ENCODE measurements at regions not wholly inside any gene's neighbourhood (a gene's known extent, or its start where the extent isn't known, plus 50 kb on each side); places are given as distances from the start of the nearest gene placed in this dataset.
"Not testable (repeated sequence)": the region's sequence is repeated elsewhere in the genome, so short reads cannot be mapped to it uniquely, and the experiment has no call there.

GRCh38 chr20:48489046-48489463 is 338.7 kb downstream of the PREX1 start:
- H3K4me3 ChIP-seq (ENCODE audit: low read depth, low read length), result no peak overlapping the region
- no peaks in the 10 kb centered on the region for H3K36me3 ChIP-seq (ENCODE audit: control insufficient read depth, insufficient read depth, low read length)
- no peak for TF ChIP-seq CTCF (IDR thresholded peaks at IDR 0.05; ENCODE audit: insufficient read depth, low read depth, low read length)
- no peak for DNase-seq (ENCODE audit: low read depth)
- ChIA-PET CTCF (no interaction called here), POLR2A (no interaction called here)
- H3K27me3 ChIP-seq (ENCODE audit: control insufficient read depth, insufficient read depth, low read length), result no peaks in the 10 kb centered on the region

GRCh38 chr20:48488334-48489034 is 339.3 kb downstream of the PREX1 start:
- H3K36me3 ChIP-seq (ENCODE audit: control insufficient read depth, insufficient read depth, low read length); POLR2A ChIA-PET; CTCF ChIA-PET; DNase-seq (ENCODE audit: low read depth); H3K4me3 ChIP-seq (ENCODE audit: low read depth, low read length); H3K27me3 ChIP-seq (ENCODE audit: control insufficient read depth, insufficient read depth, low read length): not testable (repeated sequence)

GRCh38 chr20:48486065-48486464 is 341.7 kb downstream of the PREX1 start:
- no peak for DNase-seq (ENCODE audit: low read depth)
- TF ChIP-seq CTCF (IDR thresholded peaks at IDR 0.05; ENCODE audit: insufficient read depth, low read depth, low read length), result no peak
- POLR2A ChIA-PET, result no interaction called here
- H3K4me3 ChIP-seq (ENCODE audit: low read depth, low read length), result no peak overlapping the region
- no peaks in the 10 kb centered on the region for H3K36me3 ChIP-seq (ENCODE audit: control insufficient read depth, insufficient read depth, low read length)
- H3K27me3 ChIP-seq (ENCODE audit: control insufficient read depth, insufficient read depth, low read length), result peaks cover 5% of the 10 kb centered on the region
- CTCF ChIA-PET, result no interaction called here

GRCh38 chr20:48485153-48485552 is 342.6 kb downstream of the PREX1 start:
- H3K36me3 ChIP-seq (ENCODE audit: control insufficient read depth, insufficient read depth, low read length); H3K4me3 ChIP-seq (ENCODE audit: low read depth, low read length); H3K27me3 ChIP-seq (ENCODE audit: control insufficient read depth, insufficient read depth, low read length); POLR2A ChIA-PET; CTCF ChIA-PET; DNase-seq (ENCODE audit: low read depth): not testable (repeated sequence)

- Histone ChIP-seq H3K4me3 (ENCODE audit: low read depth, low read length) (no peak overlapping the region), H3K36me3 (ENCODE audit: control insufficient read depth, insufficient read depth, low read length) (no peaks in the 10 kb centered on the region), H3K27me3 (ENCODE audit: control insufficient read depth, insufficient read depth, low read length) (peaks cover 8% of the 10 kb centered on the region)
- TF ChIP-seq CTCF (IDR thresholded peaks at IDR 0.05; ENCODE audit: insufficient read depth, low read depth, low read length), result no peak
- ChIA-PET CTCF (interaction anchor here (0.8 kb wide), 1 partner anchor 697 kb away, joined by 5 read pairs; no protein-coding TSS in a partner anchor), POLR2A (no interaction called here)
- DNase-seq (ENCODE audit: low read depth), result no peak
These were observed 344.3 kb downstream of the PREX1 start for GRCh38 chr20:48483334-48484066.

GRCh38 chr20:48482790-48483189 is 345.0 kb downstream of the PREX1 start:
- DNase-seq (ENCODE audit: low read depth), result no peak
- POLR2A ChIA-PET, result no interaction called here
- no peaks in the 10 kb centered on the region for H3K36me3 ChIP-seq (ENCODE audit: control insufficient read depth, insufficient read depth, low read length)
- TF ChIP-seq CTCF (IDR thresholded peaks at IDR 0.05; ENCODE audit: insufficient read depth, low read depth, low read length), result no peak
- CTCF ChIA-PET, result no interaction called here
- H3K4me3 ChIP-seq (ENCODE audit: low read depth, low read length), result no peak overlapping the region
- H3K27me3 ChIP-seq (ENCODE audit: control insufficient read depth, insufficient read depth, low read length), result peaks cover 8% of the 10 kb centered on the region
